ENCODE measurements at regions not wholly inside any gene's neighbourhood (a gene's known extent, or its start where the extent isn't known, plus 50 kb on each side); places are given as distances from the start of the nearest gene placed in this dataset.
A peak's percentile ranks its signal among the peaks of the same experiment; 100 is the strongest.

DNA sequence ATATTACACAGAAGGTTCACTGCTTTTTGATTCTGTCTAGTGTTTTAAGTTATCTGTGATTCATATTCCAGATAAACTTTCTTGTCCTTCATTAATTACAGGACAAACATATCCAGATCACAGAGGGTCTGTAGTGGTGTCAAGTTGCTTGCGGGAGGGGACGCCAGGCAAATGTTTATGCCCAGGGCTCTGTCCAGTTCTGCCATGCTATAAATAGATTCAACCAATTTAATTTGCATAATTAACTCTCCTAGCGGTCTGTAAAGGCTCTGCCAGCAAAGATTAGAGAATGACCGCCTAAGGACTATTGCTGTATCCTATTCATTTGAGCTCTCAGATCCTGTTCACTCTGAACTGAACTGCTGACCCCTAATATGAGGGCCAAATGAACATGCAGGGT, 59.7 kb upstream of the TRPC4 start:
- peak; percentile 18 to 64 for ATAC-seq
- Histone ChIP-seq H3K4me1 (ENCODE audit: control insufficient read depth, insufficient read depth, low read length) (no peaks in the 10 kb centered on the region), H3K9me3 (ENCODE audit: control insufficient read depth, low read length) (no peaks in the 10 kb centered on the region), H3K27me3 (ENCODE audit: control insufficient read depth, insufficient read depth) (no peaks in the 10 kb centered on the region), H3K4me3 (ENCODE audit: low read length) (no peak overlapping the region), H3K27ac (ENCODE audit: low read length) (no peak overlapping the region)
- 44% methylated on average over 4 of the region's 4 CpGs for WGBS
- peak in 1 of 3 donors; percentile 18 for DNase-seq
- intact Hi-C loops (cut with DNase I): no loop called here

DNA sequence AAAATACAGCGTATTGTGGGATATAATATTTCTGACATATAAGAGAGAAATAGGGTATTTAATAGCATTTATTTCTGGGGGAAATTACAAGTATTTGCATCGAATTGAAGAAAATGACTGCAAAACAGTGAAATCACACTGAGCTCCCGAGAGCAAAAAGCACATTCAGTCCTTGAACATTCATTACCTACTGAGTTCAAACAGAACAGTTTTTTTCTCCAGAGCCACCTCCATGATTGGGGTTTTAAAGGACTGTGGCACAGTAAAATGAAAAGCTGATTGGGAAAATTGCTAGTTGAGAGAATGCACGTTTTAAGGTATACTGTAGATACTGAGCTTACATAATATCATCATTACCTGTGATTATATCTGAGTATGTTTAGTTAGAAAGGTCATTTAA, 58.0 kb upstream of the TRPC4 start:
- Histone ChIP-seq H3K27ac (ENCODE audit: low read length) (no peak overlapping the region), H3K4me1 (ENCODE audit: control insufficient read depth, insufficient read depth, low read length) (peaks cover 1% of the 10 kb centered on the region)

GRCh38 chr13:37925878-37926473, 56.4 kb upstream of the TRPC4 start:
- Histone ChIP-seq H3K27ac (ENCODE audit: low read length) (no peak overlapping the region), H3K27me3 (ENCODE audit: control insufficient read depth, insufficient read depth) (no peaks in the 10 kb centered on the region), H3K4me3 (ENCODE audit: low read length) (peak overlapping the region; percentile 10), H3K4me1 (ENCODE audit: control insufficient read depth, insufficient read depth, low read length) (peaks cover 1% of the 10 kb centered on the region), H3K9me3 (ENCODE audit: control insufficient read depth, low read length) (no peaks in the 10 kb centered on the region)
- intact Hi-C loops (cut with DNase I): no loop called here
- no peak for DNase-seq
- no peak for ATAC-seq
- 53% methylated on average over 7 of the region's 7 CpGs for WGBS

More for the DNA sequence above, 58.0 kb upstream of the TRPC4 start:
- intact Hi-C loops (cut with DNase I): no loop called here
- 75% methylated on average over 4 of the region's 4 CpGs for WGBS
- ATAC-seq (no peak), DNase-seq (no peak)
- Histone ChIP-seq H3K27me3 (ENCODE audit: control insufficient read depth, insufficient read depth) (no peaks in the 10 kb centered on the region), H3K4me3 (ENCODE audit: low read length) (no peak overlapping the region), H3K9me3 (ENCODE audit: control insufficient read depth, low read length) (no peaks in the 10 kb centered on the region)

DNA sequence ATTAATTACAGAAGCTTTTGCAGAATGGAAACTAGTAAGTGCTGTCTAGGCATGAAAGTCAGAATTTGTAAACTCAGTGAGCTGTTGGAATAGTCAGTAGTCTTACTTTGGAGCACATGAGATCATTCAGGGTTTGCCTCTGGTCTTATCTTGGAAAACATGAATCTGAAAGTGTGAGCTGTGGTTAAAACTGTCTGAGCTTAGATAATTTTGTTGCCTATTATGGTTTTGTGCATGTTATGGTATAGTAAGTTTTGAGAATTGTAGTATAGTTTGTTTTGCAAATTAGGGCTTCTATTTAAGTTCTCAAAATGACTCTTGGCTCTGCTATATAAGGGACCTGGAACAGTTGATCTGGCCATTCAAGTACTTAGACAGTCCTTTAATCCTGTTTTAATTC, 53.7 kb upstream of the TRPC4 start:
- H3K9me3 ChIP-seq (ENCODE audit: control insufficient read depth, low read length): no peaks in the 10 kb centered on the region
- intact Hi-C loops (cut with DNase I): no loop called here
- no peak overlapping the region for H3K27ac ChIP-seq (ENCODE audit: low read length)
- H3K4me1 ChIP-seq (ENCODE audit: control insufficient read depth, insufficient read depth, low read length): peaks cover 1% of the 10 kb centered on the region
- H3K4me3 ChIP-seq (ENCODE audit: low read length): no peak overlapping the region
- H3K27me3 ChIP-seq (ENCODE audit: control insufficient read depth, insufficient read depth): no peaks in the 10 kb centered on the region
- ATAC-seq: no peak
- DNase-seq: no peak

DNA sequence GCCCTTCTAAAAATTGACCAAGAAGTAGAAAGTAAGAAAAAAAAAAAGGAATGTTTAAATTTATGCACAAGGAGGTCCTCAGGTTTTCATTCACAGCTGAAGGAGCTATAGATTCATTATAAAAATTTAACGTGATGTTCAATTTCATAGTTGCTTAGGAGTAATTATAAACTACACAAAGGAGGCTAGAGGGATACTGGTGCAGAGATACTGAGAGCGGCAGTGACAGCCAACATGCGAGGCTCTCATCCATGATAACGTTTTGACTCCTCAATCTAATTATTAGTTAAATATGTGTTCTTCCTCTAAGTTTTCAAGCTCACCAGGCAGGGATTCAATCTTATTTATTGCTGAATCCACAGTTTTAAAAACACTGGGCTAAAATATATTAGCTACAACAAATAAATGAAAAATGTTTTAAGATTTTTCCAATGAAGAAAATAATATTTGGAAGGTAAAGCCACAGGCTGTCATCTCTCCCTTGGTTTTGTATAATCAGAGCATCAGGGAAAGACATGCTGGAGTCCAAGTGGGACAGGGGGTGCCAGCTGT, 49.8 kb upstream of the TRPC4 start:
- H3K4me1 ChIP-seq (ENCODE audit: control insufficient read depth, insufficient read depth, low read length): peaks cover 1% of the 10 kb centered on the region

More for the DNA sequence above, 49.8 kb upstream of the TRPC4 start:
- DNase-seq (no peak), ATAC-seq (no peak)
- Histone ChIP-seq H3K4me3 (ENCODE audit: low read length) (peak overlapping the region; percentile 42), H3K27ac (ENCODE audit: low read length) (no peak overlapping the region), H3K9me3 (ENCODE audit: control insufficient read depth, low read length) (no peaks in the 10 kb centered on the region), H3K27me3 (ENCODE audit: control insufficient read depth, insufficient read depth) (no peaks in the 10 kb centered on the region)
- WGBS: 34% methylated on average over 4 of the region's 4 CpGs
- intact Hi-C loops (cut with DNase I): no loop called here
